ENCODE measurements at regions not wholly inside any gene's neighbourhood (a gene's known extent, or its start where the extent isn't known, plus 50 kb on each side); places are given as distances from the start of the nearest gene placed in this dataset.

DNA sequence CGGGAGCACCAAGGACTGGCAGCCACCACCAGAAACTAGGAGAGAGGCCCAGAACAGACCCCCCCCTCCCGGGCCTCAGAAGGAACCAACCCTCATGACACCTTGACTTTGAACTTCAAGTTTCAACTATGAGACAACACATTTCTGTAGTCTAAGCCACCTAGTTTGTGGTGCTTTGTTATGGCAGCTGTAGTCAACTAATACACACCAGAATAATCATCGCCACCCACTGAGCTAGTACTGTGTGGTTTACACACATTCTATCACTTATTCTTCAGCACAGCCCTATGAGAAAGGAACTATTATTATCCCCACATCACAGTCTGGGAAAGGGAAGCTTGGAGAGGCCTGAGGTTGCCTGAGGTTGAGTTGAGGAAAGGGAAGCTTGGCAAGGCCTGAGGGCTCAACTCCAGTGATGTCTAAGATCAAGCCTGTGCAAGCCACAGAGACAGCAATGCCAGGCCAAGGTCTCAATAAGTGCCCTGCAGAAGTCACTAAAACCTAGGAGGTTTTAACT, 126.6 kb downstream of the FHDC1 start:
- Histone ChIP-seq H3K27me3 (no peaks in the 10 kb centered on the region), H3K27ac (no peak overlapping the region), H3K4me3 (no peak overlapping the region), H3K4me1 (no peaks in the 10 kb centered on the region), H3K9me3 (no peaks in the 10 kb centered on the region), H3K36me3 (no peaks in the 10 kb centered on the region)
- TF ChIP-seq EP300 (IDR thresholded peaks at IDR 0.05) (no peak), POLR2A (IDR thresholded peaks at IDR 0.05) (no peak)
- TF ChIP-seq, protein P1, sequence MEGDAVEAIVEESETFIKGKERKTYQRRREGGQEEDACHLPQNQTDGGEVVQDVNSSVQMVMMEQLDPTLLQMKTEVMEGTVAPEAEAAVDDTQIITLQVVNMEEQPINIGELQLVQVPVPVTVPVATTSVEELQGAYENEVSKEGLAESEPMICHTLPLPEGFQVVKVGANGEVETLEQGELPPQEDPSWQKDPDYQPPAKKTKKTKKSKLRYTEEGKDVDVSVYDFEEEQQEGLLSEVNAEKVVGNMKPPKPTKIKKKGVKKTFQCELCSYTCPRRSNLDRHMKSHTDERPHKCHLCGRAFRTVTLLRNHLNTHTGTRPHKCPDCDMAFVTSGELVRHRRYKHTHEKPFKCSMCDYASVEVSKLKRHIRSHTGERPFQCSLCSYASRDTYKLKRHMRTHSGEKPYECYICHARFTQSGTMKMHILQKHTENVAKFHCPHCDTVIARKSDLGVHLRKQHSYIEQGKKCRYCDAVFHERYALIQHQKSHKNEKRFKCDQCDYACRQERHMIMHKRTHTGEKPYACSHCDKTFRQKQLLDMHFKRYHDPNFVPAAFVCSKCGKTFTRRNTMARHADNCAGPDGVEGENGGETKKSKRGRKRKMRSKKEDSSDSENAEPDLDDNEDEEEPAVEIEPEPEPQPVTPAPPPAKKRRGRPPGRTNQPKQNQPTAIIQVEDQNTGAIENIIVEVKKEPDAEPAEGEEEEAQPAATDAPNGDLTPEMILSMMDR (IDR thresholded peaks at IDR 0.05): no peak
- WGBS, 2 donors: 82 to 86% methylated on average over 3 of the region's 3 CpGs
- DNase-seq (ENCODE audit: low spot score in 2 of 2): no peak

- Histone ChIP-seq H3K27ac (no peak overlapping the region), H3K9me3 (no peaks in the 10 kb centered on the region), H3K36me3 (no peaks in the 10 kb centered on the region), H3K4me3 (no peak overlapping the region), H3K4me1 (no peaks in the 10 kb centered on the region), H3K27me3 (no peaks in the 10 kb centered on the region)
- WGBS, 2 donors: 91 to 93% methylated on average over 4 of the region's 4 CpGs
- no peak for DNase-seq (ENCODE audit: low spot score in 2 of 2)
- TF ChIP-seq, protein P1 (IDR thresholded peaks at IDR 0.05): no peak
- TF ChIP-seq EP300 (IDR thresholded peaks at IDR 0.05) (no peak), POLR2A (IDR thresholded peaks at IDR 0.05) (no peak)
Observed at GRCh38 chr4:153063490-153063889, 127.4 kb downstream of the FHDC1 start.

- DNase-seq (ENCODE audit: low spot score in 2 of 2): no peak
- TF ChIP-seq, protein P1 (IDR thresholded peaks at IDR 0.05): no peak
- TF ChIP-seq POLR2A (IDR thresholded peaks at IDR 0.05): no peak
- TF ChIP-seq EP300 (IDR thresholded peaks at IDR 0.05): no peak
- no peak overlapping the region for H3K4me3 ChIP-seq
- no peaks in the 10 kb centered on the region for H3K4me1 ChIP-seq
- no peaks in the 10 kb centered on the region for H3K27me3 ChIP-seq
- no peaks in the 10 kb centered on the region for H3K36me3 ChIP-seq
- H3K27ac ChIP-seq: no peak overlapping the region
- no peaks in the 10 kb centered on the region for H3K9me3 ChIP-seq
- WGBS, 2 donors: 69 to 82% methylated on average over 11 to 13 of the region's 13 CpGs
Observed at GRCh38 chr4:153064571-153064970, 128.4 kb downstream of the FHDC1 start.

DNA sequence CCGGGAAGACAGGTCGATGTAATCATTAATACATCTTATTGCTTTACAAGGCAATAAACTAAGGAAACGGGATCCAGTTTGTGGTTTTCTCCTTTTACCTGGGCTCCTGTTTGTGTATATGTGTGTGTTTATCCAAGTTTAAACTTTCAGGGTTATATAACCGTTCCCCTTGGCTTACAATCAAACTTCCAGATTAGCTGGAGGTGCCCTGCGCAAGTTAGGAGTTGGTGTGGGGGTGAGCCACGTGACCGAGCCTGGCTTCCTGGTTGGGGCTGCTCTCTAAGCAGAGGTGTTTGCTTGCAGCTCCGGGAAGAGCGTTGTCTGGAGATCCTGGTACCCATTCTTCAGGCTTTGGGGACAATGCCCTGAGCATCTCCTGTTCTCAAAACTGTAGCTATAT, 129.2 kb downstream of the FHDC1 start:
- Histone ChIP-seq H3K27me3 (no peaks in the 10 kb centered on the region), H3K9me3 (no peaks in the 10 kb centered on the region), H3K4me3 (no peak overlapping the region), H3K4me1 (no peaks in the 10 kb centered on the region), H3K36me3 (no peaks in the 10 kb centered on the region), H3K27ac (no peak overlapping the region)
- TF ChIP-seq, protein P1 (IDR thresholded peaks at IDR 0.05): no peak
- no peak for TF ChIP-seq POLR2A (IDR thresholded peaks at IDR 0.05)
- TF ChIP-seq EP300 (IDR thresholded peaks at IDR 0.05): no peak
- no peak for DNase-seq (ENCODE audit: low spot score in 2 of 2)
- WGBS, 2 donors: 67 to 79% methylated on average over 9 of the region's 9 CpGs

GRCh38 chr4:153067376-153067775, 131.3 kb downstream of the FHDC1 start:
- Histone ChIP-seq H3K36me3 (no peaks in the 10 kb centered on the region), H3K9me3 (no peaks in the 10 kb centered on the region), H3K4me1 (no peaks in the 10 kb centered on the region), H3K27ac (no peak overlapping the region), H3K4me3 (no peak overlapping the region), H3K27me3 (no peaks in the 10 kb centered on the region)
- TF ChIP-seq, protein P1 (IDR thresholded peaks at IDR 0.05): no peak
- TF ChIP-seq POLR2A (IDR thresholded peaks at IDR 0.05) (no peak), EP300 (IDR thresholded peaks at IDR 0.05) (no peak)
- DNase-seq (ENCODE audit: low spot score in 2 of 2): no peak
- 25 to 33% methylated on average over 1 of the region's 1 CpG for WGBS, 2 donors

All from tibial nerve (tissue), 4 donors.